CD4-positive, alpha-beta T cell treated with Interleukin-17A for 4 hours (primary cell): ENCODE measurements at regions not wholly inside any gene's neighbourhood (a gene's known extent, or its start where the extent isn't known, plus 50 kb on each side); places are given as distances from the start of the nearest gene placed in this dataset.
"Not testable (repeated sequence)": the region's sequence is repeated elsewhere in the genome, so short reads cannot be mapped to it uniquely, and the experiment has no call there.

Source experiments
- DNase-seq: peaks from one replicate; pipeline ENCODE4 v3.0.0-alpha.2; 2020; ENCODE audit warnings: mixed read lengths

GRCh38 chr17:77634710-77635109 is 323.8 kb upstream of the TNRC6C start:
- DNase-seq: no peak

GRCh38 chr17:77635176-77635575 is 323.3 kb upstream of the TNRC6C start:
- DNase-seq: no peak

GRCh38 chr17:77635785-77636184 is 322.7 kb upstream of the TNRC6C start:
- DNase-seq: not testable (repeated sequence)

GRCh38 chr17:77636835-77637817 is 321.4 kb upstream of the TNRC6C start:
- no peak for DNase-seq

- no peak for DNase-seq
Measured at GRCh38 chr17:77637818-77638575, 320.5 kb upstream of the TNRC6C start.

GRCh38 chr17:77640252-77640651 is 318.3 kb upstream of the TNRC6C start:
- no peak for DNase-seq

GRCh38 chr17:77640916-77641605 is 317.4 kb upstream of the TNRC6C start:
- no peak for DNase-seq

- no peak for DNase-seq
Measured at GRCh38 chr17:77641718-77642117, 316.8 kb upstream of the TNRC6C start.

- no peak for DNase-seq
Measured at GRCh38 chr17:77644181-77645071, 314.1 kb upstream of the TNRC6C start.

- peak; percentile 66 for DNase-seq
Measured at GRCh38 chr17:77645072-77646045, 313.1 kb upstream of the TNRC6C start.

GRCh38 chr17:77646046-77646430 is 312.5 kb upstream of the TNRC6C start:
- no peak for DNase-seq

- no peak for DNase-seq
Measured at GRCh38 chr17:77647531-77647930, 311.0 kb upstream of the TNRC6C start.

- DNase-seq: no peak
Measured at GRCh38 chr17:77649717-77650211, 308.7 kb upstream of the TNRC6C start.

- DNase-seq: no peak
Measured at GRCh38 chr17:77651988-77652387, 306.5 kb upstream of the TNRC6C start.

GRCh38 chr17:77654296-77654695 is 304.2 kb upstream of the TNRC6C start:
- DNase-seq: no peak

- DNase-seq: no peak
Measured at GRCh38 chr17:77654850-77655249, 303.7 kb upstream of the TNRC6C start.

GRCh38 chr17:77656054-77656453 is 302.4 kb upstream of the TNRC6C start:
- DNase-seq: no peak

- DNase-seq: no peak
Measured at GRCh38 chr17:77657839-77658238, 300.7 kb upstream of the TNRC6C start.

GRCh38 chr17:77660524-77660923 is 298.0 kb upstream of the TNRC6C start:
- no peak for DNase-seq

- no peak for DNase-seq
Measured at GRCh38 chr17:77662833-77663232, 295.7 kb upstream of the TNRC6C start.
